ENCODE measurements at regions not wholly inside any gene's neighbourhood (a gene's known extent, or its start where the extent isn't known, plus 50 kb on each side); places are given as distances from the start of the nearest gene placed in this dataset.

- H3K14ac ChIP-seq (ENCODE audit: insufficient read depth, low read length), result no peak overlapping the region
- Mint-ChIP-seq H3K27ac (no peak overlapping the region), H3K36me3 (ENCODE audit: insufficient read depth in 1 of 3, low read depth in 3 of 3) (no peaks in the 10 kb centered on the region), H3K27me3 (ENCODE audit: low read depth) (no peaks in the 10 kb centered on the region), H3K4me1 (peaks cover 5 to 9% of the 10 kb centered on the region in 2 experiments; a peak in 3 of 4 replicates), H3K4me3 (no peak overlapping the region), H3K9me3 (no peaks in the 10 kb centered on the region)
- peaks cover 3% of the 10 kb centered on the region; the same call in 1 of the 2 replicates for H3K79me2 ChIP-seq (ENCODE audit: insufficient read depth, low read length)
- no peak overlapping the region for H3K4ac ChIP-seq (ENCODE audit: low read depth, low read length)
- no peak overlapping the region for H2BK5ac ChIP-seq (ENCODE audit: insufficient read length, low read length)
- no peak overlapping the region for H2AK5ac ChIP-seq (ENCODE audit: insufficient read length, low read length)
- H3K56ac ChIP-seq (ENCODE audit: insufficient read length, low read depth, low read length), result no peak overlapping the region
- no peaks in the 10 kb centered on the region for H3K4me1 ChIP-seq (ENCODE audit: insufficient read depth, low read length)
- no peak overlapping the region for H2BK12ac ChIP-seq (ENCODE audit: insufficient read length, low read depth, low read length)
- no peak overlapping the region for H4K8ac ChIP-seq (replicated peaks; ENCODE audit: insufficient read length, low read depth, low read length)
- no peak overlapping the region for H4K91ac ChIP-seq (ENCODE audit: insufficient read length, low read depth, low read length)
- WGBS (ENCODE audit: extremely low coverage, insufficient read length, low lambda C conversion rate), result no CpG with 5 or more reads among the region's 2 CpGs
- H3K4me2 ChIP-seq (ENCODE audit: insufficient read depth, insufficient read length, low read length), result no peak overlapping the region
- no peaks in the 10 kb centered on the region for H3K23me2 ChIP-seq (ENCODE audit: insufficient read length, low read depth, low read length, poor library complexity, severe bottlenecking)
- H3K27ac ChIP-seq (ENCODE audit: insufficient read length, low read depth, low read length), result no peak overlapping the region
- no peak overlapping the region for H3K23ac ChIP-seq (ENCODE audit: insufficient read length, low read depth, low read length)
- no peak overlapping the region for H3K18ac ChIP-seq (ENCODE audit: insufficient read length, low read depth, low read length)
- DNase-seq, result no peak
- no peak overlapping the region for H2BK15ac ChIP-seq (ENCODE audit: low read depth, low read length)
- H2BK20ac ChIP-seq (ENCODE audit: low read depth, low read length, poor library complexity, severe bottlenecking), result no peak overlapping the region
- H3K27me3 ChIP-seq (ENCODE audit: insufficient read depth, low read length), result no peaks in the 10 kb centered on the region
- H3K79me1 ChIP-seq (ENCODE audit: insufficient read depth, low read depth, low read length, poor library complexity, severe bottlenecking), result peaks cover 10% of the 10 kb centered on the region
- no peaks in the 10 kb centered on the region for H3K9me3 ChIP-seq (ENCODE audit: control insufficient read depth, low read depth, low read length)
- no peak overlapping the region for H4K5ac ChIP-seq (ENCODE audit: insufficient read length, low read depth, low read length)
- no peak overlapping the region for H3K9ac ChIP-seq (ENCODE audit: extremely low read depth, insufficient read length, low read length)
- H2AFZ ChIP-seq (ENCODE audit: low read length), result no peak overlapping the region
- H3T11ph ChIP-seq (ENCODE audit: low read length), result no peak overlapping the region
- TF ChIP-seq, protein P1, sequence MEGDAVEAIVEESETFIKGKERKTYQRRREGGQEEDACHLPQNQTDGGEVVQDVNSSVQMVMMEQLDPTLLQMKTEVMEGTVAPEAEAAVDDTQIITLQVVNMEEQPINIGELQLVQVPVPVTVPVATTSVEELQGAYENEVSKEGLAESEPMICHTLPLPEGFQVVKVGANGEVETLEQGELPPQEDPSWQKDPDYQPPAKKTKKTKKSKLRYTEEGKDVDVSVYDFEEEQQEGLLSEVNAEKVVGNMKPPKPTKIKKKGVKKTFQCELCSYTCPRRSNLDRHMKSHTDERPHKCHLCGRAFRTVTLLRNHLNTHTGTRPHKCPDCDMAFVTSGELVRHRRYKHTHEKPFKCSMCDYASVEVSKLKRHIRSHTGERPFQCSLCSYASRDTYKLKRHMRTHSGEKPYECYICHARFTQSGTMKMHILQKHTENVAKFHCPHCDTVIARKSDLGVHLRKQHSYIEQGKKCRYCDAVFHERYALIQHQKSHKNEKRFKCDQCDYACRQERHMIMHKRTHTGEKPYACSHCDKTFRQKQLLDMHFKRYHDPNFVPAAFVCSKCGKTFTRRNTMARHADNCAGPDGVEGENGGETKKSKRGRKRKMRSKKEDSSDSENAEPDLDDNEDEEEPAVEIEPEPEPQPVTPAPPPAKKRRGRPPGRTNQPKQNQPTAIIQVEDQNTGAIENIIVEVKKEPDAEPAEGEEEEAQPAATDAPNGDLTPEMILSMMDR (conservative IDR thresholded peaks at IDR 0.05), result no peak
- H4K20me1 ChIP-seq (ENCODE audit: control insufficient read depth, insufficient read depth, insufficient read length), result no peaks in the 10 kb centered on the region
- no peak overlapping the region for H2BK120ac ChIP-seq (ENCODE audit: low read depth, low read length, poor library complexity, severe bottlenecking)
These were observed 109.7 kb upstream of the CCDC28A start for GRCh38 chr6:138663892-138664291.
